H1 (cell line): ENCODE measurements at regions not wholly inside any gene's neighbourhood (a gene's known extent, or its start where the extent isn't known, plus 50 kb on each side); places are given as distances from the start of the nearest gene placed in this dataset.

Experiments used
- CTCF ChIA-PET: fragments of 300-600 bp; sonication (Branson Sonifier 250); formaldehyde crosslinking; loops from one replicate; lab custom pipeline; 2021; ENCODE audit not compliant: partially characterized antibody; lab: Charles Lee
- POLR2A ChIA-PET: fragments of 300-600 bp; sonication (Branson Sonifier 250); formaldehyde crosslinking; loops from one replicate; lab custom pipeline; 2021; ENCODE audit warnings: inconsistent platforms; ENCODE audit not compliant: partially characterized antibody; lab: Charles Lee
- DNase-seq, 2 experiments: peaks; one replicate each; pipeline versions ENCODE4 v3.0.0 to v3.0.0-alpha.2; 2010 to 2022; ENCODE audit warnings: low spot score in 2 of 2, low read depth in 1 of 2, mixed read lengths in 1 of 2
- FAIRE-seq: peaks from 2 replicates; lab custom pipeline; 2011; peaks lifted over from hg19 to GRCh38; lab: Jason Lieb, UNC
- H2AFZ ChIP-seq: 2 replicates; pipeline ENCODE4 v1.8.1; 2012; ENCODE audit warnings: low read length, inconsistent platforms
- H2AK5ac ChIP-seq: 2 replicates; pipeline ENCODE4 v1.6.1; 2013; ENCODE audit warnings: low read depth, low read length
- H2BK120ac ChIP-seq: replicated peaks from 2 replicates; pipeline ENCODE3; 2013; ENCODE audit warnings: low read depth, low read length, inconsistent platforms
- H2BK12ac ChIP-seq: 2 replicates; pipeline ENCODE4 v1.6.1; 2013; ENCODE audit warnings: low read depth, low read length
- H2BK15ac ChIP-seq: 2 replicates; pipeline ENCODE4 v1.6.1; 2013; ENCODE audit warnings: low read length
- H2BK20ac ChIP-seq: 2 replicates; pipeline ENCODE4 v1.6.1; 2013; ENCODE audit warnings: low read length
- H2BK5ac ChIP-seq: 2 replicates; pipeline ENCODE4 v1.6.1; 2013; ENCODE audit warnings: low read depth, low read length
- H3K14ac ChIP-seq: 2 replicates; pipeline ENCODE4 v1.6.1; 2013; ENCODE audit warnings: inconsistent platforms; ENCODE audit not compliant: insufficient read length
- H3K18ac ChIP-seq: 2 replicates; pipeline ENCODE4 v1.6.1; 2013; ENCODE audit warnings: low read length; ENCODE audit errors: extremely low read depth
- H3K23ac ChIP-seq: 2 replicates; pipeline ENCODE4 v1.6.1; 2013; ENCODE audit warnings: inconsistent platforms; ENCODE audit not compliant: insufficient read length
- H3K23me2 ChIP-seq: 2 replicates; pipeline ENCODE4 v1.6.1; 2013; ENCODE audit warnings: low read depth, low read length
- H3K27ac ChIP-seq: 2 replicates; pipeline ENCODE4 v1.6.1; 2011; ENCODE audit warnings: low read depth, low read length, inconsistent platforms
- H3K27me3 ChIP-seq, 4 experiments: replicated peaks in 1 of 4; 1 replicate in 1 of 4; 2 replicates in 3 of 4; pipeline versions ENCODE4 v1.6.1 to v1.8.1; 2011 to 2013; ENCODE audit warnings: low read length in 3 of 4, mild to moderate bottlenecking in 3 of 4, inconsistent platforms in 2 of 4, mixed read lengths in 2 of 4, moderate library complexity in 1 of 4; ENCODE audit not compliant: control insufficient read depth in 3 of 4, insufficient read depth in 3 of 4; ENCODE audit errors: extremely low read depth in 1 of 4
- H3K36me3 ChIP-seq, 4 experiments: 2 replicates each; pipeline versions ENCODE4 v1.6.1 to v1.8.1; 2011 to 2013; ENCODE audit warnings: mild to moderate bottlenecking in 4 of 4, low read length in 3 of 4, moderate library complexity in 2 of 4, control low read depth in 1 of 4, inconsistent platforms in 1 of 4; ENCODE audit not compliant: insufficient read depth in 4 of 4, control insufficient read depth in 2 of 4
- H3K4ac ChIP-seq: replicated peaks from 2 replicates; pipeline ENCODE3; 2013; ENCODE audit warnings: low read length, low read depth, mixed read lengths, inconsistent platforms; ENCODE audit not compliant: insufficient read length
- H3K4me1 ChIP-seq, 4 experiments: replicated peaks in 1 of 4; 1 replicate in 1 of 4; 2 replicates in 3 of 4; pipeline versions ENCODE4 v1.6.1 to v1.8.1; 2011 to 2013; ENCODE audit warnings: low read length in 3 of 4, inconsistent platforms in 2 of 4, mixed read lengths in 1 of 4; ENCODE audit not compliant: insufficient read depth in 4 of 4, control insufficient read depth in 3 of 4
- H3K4me2 ChIP-seq, 2 experiments: 2 replicates each; pipeline versions ENCODE4 v1.6.1 to v1.8.1; 2011 to 2013; ENCODE audit warnings: low read depth in 2 of 2, low read length in 2 of 2, control low read depth in 1 of 2, inconsistent platforms in 1 of 2, mild to moderate bottlenecking in 1 of 2; ENCODE audit not compliant: insufficient read depth in 1 of 2
- H3K4me3 ChIP-seq, 4 experiments: fragments of 200-600, 300-600 bp in 1 of 4; sonication (generic), shearing (Covaris generic), sonication (Bioruptor Twin) in 1 of 4; 2 replicates each; pipeline versions ENCODE4 v1.5.1 to v1.8.1; 2011 to 2016; ENCODE audit warnings: low read length in 4 of 4, low read depth in 3 of 4, control low read depth in 2 of 4, inconsistent platforms in 2 of 4, mild to moderate bottlenecking in 2 of 4, mixed read lengths in 1 of 4, moderate library complexity in 1 of 4; ENCODE audit not compliant: insufficient read depth in 2 of 4; ENCODE audit errors: extremely low read depth in 1 of 4
- H3K56ac ChIP-seq: replicated peaks from 2 replicates; pipeline ENCODE3; 2013; ENCODE audit warnings: low read depth, mild to moderate bottlenecking, mixed read lengths, low read length, inconsistent platforms; ENCODE audit not compliant: insufficient read length
- H3K79me1 ChIP-seq: 2 replicates; pipeline ENCODE4 v1.6.1; 2013; ENCODE audit warnings: low read depth, low read length, control low read depth
- H3K79me2 ChIP-seq, 2 experiments: 2 replicates each; pipeline versions ENCODE4 v1.6.1 to v1.8.1; 2012 to 2013; ENCODE audit warnings: low read length in 2 of 2, mild to moderate bottlenecking in 2 of 2, inconsistent platforms in 1 of 2; ENCODE audit not compliant: insufficient read depth in 2 of 2, control insufficient read depth in 1 of 2
- H3K9ac ChIP-seq, 4 experiments: replicated peaks in 1 of 4; 1 replicate in 1 of 4; 2 replicates in 3 of 4; pipeline versions ENCODE4 v1.6.1 to v1.8.1; 2011 to 2013; ENCODE audit warnings: low read depth in 3 of 4, low read length in 3 of 4, control low read depth in 2 of 4, mild to moderate bottlenecking in 2 of 4, moderate library complexity in 2 of 4, inconsistent platforms in 1 of 4; ENCODE audit errors: extremely low read depth in 1 of 4
- H3K9me3 ChIP-seq, 2 experiments: 2 replicates each; pipeline versions ENCODE4 v1.6.1 to v1.8.1; 2012 to 2013; ENCODE audit warnings: mild to moderate bottlenecking in 2 of 2, moderate library complexity in 2 of 2, control low read depth in 1 of 2, inconsistent platforms in 1 of 2, low read depth in 1 of 2, low read length in 1 of 2, mixed read lengths in 1 of 2; ENCODE audit not compliant: insufficient read depth in 2 of 2
- H4K20me1 ChIP-seq, 2 experiments: replicated peaks in 1 of 2; 2 replicates each; pipeline versions ENCODE3 to v1.8.1; 2011 to 2013; ENCODE audit warnings: inconsistent platforms in 2 of 2, low read length in 2 of 2, mild to moderate bottlenecking in 1 of 2; ENCODE audit not compliant: insufficient read depth in 2 of 2, control insufficient read depth in 1 of 2
- H4K5ac ChIP-seq: 2 replicates; pipeline ENCODE4 v1.6.1; 2013; ENCODE audit warnings: low read length, low read depth, mixed read lengths, inconsistent platforms; ENCODE audit not compliant: insufficient read length
- H4K8ac ChIP-seq: 2 replicates; pipeline ENCODE4 v1.8.0; 2013; ENCODE audit warnings: mild to moderate bottlenecking, moderate library complexity, low read length, inconsistent platforms; ENCODE audit not compliant: insufficient read depth; ENCODE audit errors: extremely low read depth
- H4K91ac ChIP-seq: replicated peaks from 2 replicates; pipeline ENCODE3; 2013; ENCODE audit warnings: low read length, mixed read lengths, inconsistent platforms; ENCODE audit not compliant: insufficient read length
- CHD1 ChIP-seq: IDR thresholded peaks from 2 replicates; pipeline ENCODE4 v1.6.1; 2012; ENCODE audit warnings: low read depth, low read length, improper control_type of control experiment
- EZH2 ChIP-seq: fragments of 200-600 bp; sonication (generic); IDR thresholded peaks from 2 replicates; pipeline ENCODE4 v1.7.1; 2012; ENCODE audit warnings: low read depth, mild to moderate bottlenecking, moderate library complexity, low read length, inconsistent platforms; ENCODE audit not compliant: severe bottlenecking
- FOSL1 ChIP-seq: IDR thresholded peaks from 2 replicates; pipeline ENCODE4 v1.6.1; 2011; ENCODE audit warnings: mild to moderate bottlenecking, low read depth, low read length, moderate library complexity; ENCODE audit not compliant: insufficient read depth
- HDAC6 ChIP-seq: IDR thresholded peaks from one replicate; pipeline ENCODE4 v1.7.1; 2012; ENCODE audit warnings: low read depth, mild to moderate bottlenecking, inconsistent platforms, low read length, moderate library complexity
- KDM1A ChIP-seq: fragments of 200-600, 300-600 bp; sonication (generic); IDR thresholded peaks from 2 replicates; pipeline ENCODE4 v1.7.1; 2016; ENCODE audit warnings: mild to moderate bottlenecking, low read length, borderline replicate concordance
- POU5F1 ChIP-seq: IDR thresholded peaks from 2 replicates; pipeline ENCODE4 v1.6.1; 2011; ENCODE audit warnings: low read depth, mild to moderate bottlenecking, low read length, moderate library complexity
- SAP30 ChIP-seq: fragments of 300-600 bp; sonication (generic); IDR thresholded peaks from 2 replicates; pipeline ENCODE4 v1.7.1; 2012; ENCODE audit warnings: low read length, moderate library complexity, mild to moderate bottlenecking, inconsistent platforms; ENCODE audit not compliant: insufficient read depth, insufficient replicate concordance
- TBP ChIP-seq: IDR thresholded peaks from 2 replicates; pipeline ENCODE4 v1.6.1; 2011; ENCODE audit warnings: low read depth, low read length, improper control_type of control experiment
- WGBS, 2 experiments: shearing (Covaris generic) in 1 of 2; methylation state at CpG; one replicate each; pipeline versions ENCODE4 v1.1.6 to v1.1.7; 2013 to 2015; ENCODE audit warnings: low lambda C conversion rate in 2 of 2, mixed read lengths in 2 of 2, inconsistent platforms in 1 of 2, low coverage in 1 of 2, missing lambda C conversion rate in 1 of 2; ENCODE audit not compliant: insufficient replicate concordance in 2 of 2, insufficient coverage in 1 of 2, insufficient read length in 1 of 2; ENCODE audit errors: extremely low coverage in 1 of 2, missing lambda C conversion rate in 1 of 2; 5-methylcytosine and 5-hydroxymethylcytosine counted together

DNA sequence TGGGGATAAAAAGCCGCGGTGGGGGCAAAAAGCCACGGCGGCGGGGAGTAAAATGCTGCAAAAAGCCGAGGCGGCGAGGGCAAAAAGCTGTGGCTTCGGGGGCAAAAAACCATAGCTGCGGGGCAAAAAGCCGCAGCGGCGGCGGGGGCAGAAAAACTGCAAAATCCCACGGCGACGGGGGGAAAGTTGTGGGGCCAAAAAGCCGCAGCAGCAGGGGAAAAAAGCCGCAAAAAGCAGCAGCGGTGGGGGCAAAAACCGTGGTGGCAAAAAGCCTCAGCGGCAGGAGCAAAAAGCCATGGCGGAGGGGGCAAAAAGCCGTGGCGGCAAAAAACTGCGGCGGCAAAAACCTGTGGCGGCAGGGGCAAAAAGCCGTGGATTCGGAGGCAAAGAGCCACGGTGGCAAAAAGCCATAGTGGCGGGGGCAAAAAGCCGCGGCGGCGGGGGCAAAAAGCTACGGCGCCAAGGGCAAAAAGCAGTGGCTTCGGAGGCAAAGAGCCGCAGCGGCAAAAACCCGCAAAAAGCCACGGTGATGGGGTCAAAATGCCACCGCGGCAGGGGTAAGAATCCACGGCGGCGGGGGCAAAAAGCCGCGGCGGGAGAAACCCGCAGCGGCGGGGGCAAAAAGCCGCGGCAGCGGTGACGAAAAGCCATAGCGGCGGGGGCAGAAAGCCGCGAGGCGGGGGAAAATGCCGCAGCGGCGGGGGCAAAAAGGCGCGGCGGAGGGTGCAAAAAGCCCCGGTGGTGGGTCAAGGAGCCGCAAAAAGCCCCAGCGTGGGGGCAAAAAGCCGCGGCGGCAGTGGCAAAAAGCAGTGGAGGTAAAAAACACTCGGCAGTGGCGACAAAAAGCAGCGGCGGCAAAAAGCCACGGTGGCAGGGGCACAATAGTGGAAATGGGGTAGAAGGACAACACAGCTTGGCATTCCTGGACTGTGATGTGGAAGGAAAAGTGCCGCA, 192.8 kb downstream of the SHCBP1 start:
- Histone ChIP-seq H3K4me1 (no peaks in the 10 kb centered on the region), H2BK120ac (no peak overlapping the region), H3K4me2 (no peak overlapping the region), H2BK12ac (no peak overlapping the region), H3K9me3 (peaks cover 7 to 27% of the 10 kb centered on the region in 2 experiments; a peak in 3 of 4 replicates), H3K79me1 (no peaks in the 10 kb centered on the region), H3K18ac (no peak overlapping the region), H3K56ac (no peak overlapping the region), H4K5ac (no peak overlapping the region), H4K91ac (no peak overlapping the region), H2BK20ac (no peak overlapping the region), H3K23ac (no peak overlapping the region), H2AFZ (no peak overlapping the region)
- FAIRE-seq, result no peak
- no peak for TF ChIP-seq HDAC6
- no peak for TF ChIP-seq FOSL1
- no peak for TF ChIP-seq EZH2
- TF ChIP-seq CHD1, result no peak
- no peak for TF ChIP-seq POU5F1
- no peak for TF ChIP-seq SAP30
- no peak for TF ChIP-seq TBP
- no peak for TF ChIP-seq KDM1A
- TF ChIP-seq, all 59 proteins: peak for 0
- Histone ChIP-seq H3K27me3 (no peaks in the 10 kb centered on the region), H3K9ac (no peak overlapping the region), H3K14ac (no peak overlapping the region), H2BK5ac (no peak overlapping the region), H3K27ac (no peak overlapping the region), H3K4ac (no peak overlapping the region), H2AK5ac (no peak overlapping the region), H2BK15ac (no peak overlapping the region), H4K20me1 (no peaks in the 10 kb centered on the region), H3K23me2 (no peaks in the 10 kb centered on the region), H3K4me3 (no peak overlapping the region), H3K36me3 (no peaks in the 10 kb centered on the region), H4K8ac (no peak overlapping the region), H3K79me2 (no peaks in the 10 kb centered on the region)
- ChIA-PET POLR2A (no interaction called here), CTCF (no interaction called here)
- 94% methylated on average over 36 of the region's 81 CpGs; no CpG with 5 or more reads in 1 of the 2 experiments for WGBS, 2 experiments
- no peak for DNase-seq
